Fibroblast of lung (primary cell): ENCODE measurements at regions not wholly inside any gene's neighbourhood (a gene's known extent, or its start where the extent isn't known, plus 50 kb on each side); places are given as distances from the start of the nearest gene placed in this dataset.
A peak's percentile ranks its signal among the peaks of the same experiment; 100 is the strongest.

Experiments used
- DNase-seq, 2 donors: peaks; one replicate each; pipeline versions ENCODE4 v3.0.0 to v3.0.0-alpha.2; 2010; ENCODE audit warnings: low read depth in 2 of 2
- H2AFZ ChIP-seq: 2 replicates; pipeline ENCODE4 v1.5.1; 2012; ENCODE audit warnings: low read length, control low read depth, inconsistent platforms
- H3K27ac ChIP-seq: 2 replicates; pipeline ENCODE4 v1.5.1; 2011; ENCODE audit warnings: low read length, control low read depth; ENCODE audit not compliant: insufficient read depth
- H3K27me3 ChIP-seq: 2 replicates; pipeline ENCODE4 v1.5.1; 2011; ENCODE audit warnings: mild to moderate bottlenecking, low read length; ENCODE audit not compliant: control insufficient read depth, insufficient read depth
- H3K36me3 ChIP-seq: 2 replicates; pipeline ENCODE4 v1.5.1; 2011; ENCODE audit warnings: low read length; ENCODE audit not compliant: control insufficient read depth, insufficient read depth
- H3K4me1 ChIP-seq: 2 replicates; pipeline ENCODE4 v1.5.1; 2011; ENCODE audit warnings: low read length; ENCODE audit not compliant: control insufficient read depth, insufficient read depth; ENCODE audit errors: extremely low read depth
- H3K4me2 ChIP-seq: 2 replicates; pipeline ENCODE4 v1.5.1; 2011; ENCODE audit warnings: low read length, control low read depth; ENCODE audit not compliant: insufficient read depth; ENCODE audit errors: extremely low read depth
- H3K4me3 ChIP-seq, 4 experiments: fragments of 200-600 bp in 1 of 4; sonication (generic) in 1 of 4; replicated peaks in 1 of 4; 2 replicates each; pipeline ENCODE4 v1.5.1; 2011 to 2016; ENCODE audit warnings: low read length in 4 of 4, low read depth in 3 of 4, mild to moderate bottlenecking in 3 of 4, control low read depth in 2 of 4, inconsistent platforms in 1 of 4, mixed read lengths in 1 of 4; ENCODE audit not compliant: insufficient read depth in 1 of 4; ENCODE audit errors: control extremely low read depth in 1 of 4
- H3K79me2 ChIP-seq: 2 replicates; pipeline ENCODE4 v1.5.1; 2012; ENCODE audit warnings: mild to moderate bottlenecking, low read length, inconsistent platforms; ENCODE audit not compliant: control insufficient read depth, insufficient read depth
- H3K9ac ChIP-seq: 2 replicates; pipeline ENCODE4 v1.5.1; 2011; ENCODE audit warnings: mild to moderate bottlenecking, low read length, control low read depth; ENCODE audit not compliant: insufficient read depth
- H3K9me3 ChIP-seq: 2 replicates; pipeline ENCODE4 v1.5.1; 2012; ENCODE audit warnings: low read depth, low read length; ENCODE audit not compliant: control insufficient read depth, insufficient read depth
- H4K20me1 ChIP-seq: 2 replicates; pipeline ENCODE4 v1.5.1; 2011; ENCODE audit warnings: low read length; ENCODE audit not compliant: control insufficient read depth, insufficient read depth; ENCODE audit errors: extremely low read depth
- EZH2 ChIP-seq: IDR thresholded peaks from 2 replicates; pipeline ENCODE4 v1.5.1; 2012; ENCODE audit warnings: low read length, control low read depth, mild to moderate bottlenecking; ENCODE audit errors: missing control alignments
- TF ChIP-seq, protein P1 (sequence below), 2 donors: IDR thresholded peaks in 1 of 2; conservative IDR thresholded peaks in 1 of 2; 1 replicate in 1 of 2; 2 replicates in 1 of 2; pipeline ENCODE4 v1.5.1; 2011 to 2012; ENCODE audit warnings: low read length in 2 of 2, control low read depth in 1 of 2, inconsistent platforms in 1 of 2, low read depth in 1 of 2, mild to moderate bottlenecking in 1 of 2

DNA sequence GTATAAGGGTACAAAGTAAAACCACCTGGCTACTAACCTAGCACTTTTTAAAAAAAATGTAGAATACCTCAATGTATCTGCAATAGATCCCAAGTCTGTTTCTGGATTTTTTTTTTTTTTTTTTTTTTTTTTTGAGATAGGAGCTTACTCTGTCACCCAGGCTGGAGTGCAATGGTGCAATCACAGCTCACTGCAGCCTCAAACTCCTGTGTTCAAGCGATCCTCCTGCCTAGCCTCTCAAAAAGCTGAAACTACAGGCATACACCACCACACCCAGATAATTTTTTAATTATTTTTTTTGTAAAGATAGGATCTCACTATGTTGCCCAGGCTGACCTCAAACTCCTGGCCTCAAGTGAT lies 537.5 kb upstream of the CAMK1G start:
- no peak overlapping the region for H3K4me2 ChIP-seq
- DNase-seq: no peak
- no peaks in the 10 kb centered on the region for H4K20me1 ChIP-seq
- no peak overlapping the region for H3K27ac ChIP-seq
- H2AFZ ChIP-seq: no peak overlapping the region
- H3K27me3 ChIP-seq: no peaks in the 10 kb centered on the region
- H3K9ac ChIP-seq: no peak overlapping the region
- H3K79me2 ChIP-seq: no peaks in the 10 kb centered on the region
- H3K9me3 ChIP-seq: no peaks in the 10 kb centered on the region
- TF ChIP-seq EZH2: no peak
- TF ChIP-seq, protein P1, sequence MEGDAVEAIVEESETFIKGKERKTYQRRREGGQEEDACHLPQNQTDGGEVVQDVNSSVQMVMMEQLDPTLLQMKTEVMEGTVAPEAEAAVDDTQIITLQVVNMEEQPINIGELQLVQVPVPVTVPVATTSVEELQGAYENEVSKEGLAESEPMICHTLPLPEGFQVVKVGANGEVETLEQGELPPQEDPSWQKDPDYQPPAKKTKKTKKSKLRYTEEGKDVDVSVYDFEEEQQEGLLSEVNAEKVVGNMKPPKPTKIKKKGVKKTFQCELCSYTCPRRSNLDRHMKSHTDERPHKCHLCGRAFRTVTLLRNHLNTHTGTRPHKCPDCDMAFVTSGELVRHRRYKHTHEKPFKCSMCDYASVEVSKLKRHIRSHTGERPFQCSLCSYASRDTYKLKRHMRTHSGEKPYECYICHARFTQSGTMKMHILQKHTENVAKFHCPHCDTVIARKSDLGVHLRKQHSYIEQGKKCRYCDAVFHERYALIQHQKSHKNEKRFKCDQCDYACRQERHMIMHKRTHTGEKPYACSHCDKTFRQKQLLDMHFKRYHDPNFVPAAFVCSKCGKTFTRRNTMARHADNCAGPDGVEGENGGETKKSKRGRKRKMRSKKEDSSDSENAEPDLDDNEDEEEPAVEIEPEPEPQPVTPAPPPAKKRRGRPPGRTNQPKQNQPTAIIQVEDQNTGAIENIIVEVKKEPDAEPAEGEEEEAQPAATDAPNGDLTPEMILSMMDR (conservative IDR thresholded peaks at IDR 0.05 in 1 of 2, IDR thresholded peaks at IDR 0.05 in 1 of 2; ENCODE audit: low read depth in 1 of 2, low read length in 2 of 2): no peak
- H3K4me3 ChIP-seq: no peak overlapping the region
- H3K4me1 ChIP-seq: no peaks in the 10 kb centered on the region
- H3K36me3 ChIP-seq: no peaks in the 10 kb centered on the region

DNA sequence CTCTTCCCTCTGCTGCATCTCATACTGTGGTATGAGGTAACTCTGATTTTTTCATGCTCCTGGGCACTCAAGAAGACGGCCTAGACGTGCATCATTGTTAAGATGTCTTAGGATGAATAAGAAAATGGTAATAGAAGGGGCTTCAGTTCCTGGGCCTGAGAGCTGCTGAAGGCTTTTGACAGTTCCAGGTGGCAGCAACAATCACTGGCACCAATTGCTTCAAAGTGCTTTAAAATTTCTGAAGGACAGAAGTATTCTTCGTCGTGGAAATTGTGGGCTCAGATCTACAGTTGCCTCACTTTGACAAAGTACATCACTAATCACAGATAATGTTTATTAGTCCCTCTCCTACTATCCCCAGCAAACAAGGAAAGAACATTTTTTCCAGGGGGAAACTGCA lies 536.6 kb upstream of the CAMK1G start:
- no peak overlapping the region for H3K9ac ChIP-seq
- H4K20me1 ChIP-seq: no peaks in the 10 kb centered on the region
- no peak overlapping the region for H3K4me3 ChIP-seq
- H3K36me3 ChIP-seq: no peaks in the 10 kb centered on the region
- H3K4me2 ChIP-seq: no peak overlapping the region
- H2AFZ ChIP-seq: no peak overlapping the region
- no peak for DNase-seq
- no peak overlapping the region for H3K27ac ChIP-seq
- no peaks in the 10 kb centered on the region for H3K4me1 ChIP-seq
- no peaks in the 10 kb centered on the region for H3K79me2 ChIP-seq
- TF ChIP-seq, protein P1 (conservative IDR thresholded peaks at IDR 0.05 in 1 of 2, IDR thresholded peaks at IDR 0.05 in 1 of 2; ENCODE audit: low read depth in 1 of 2, low read length in 2 of 2): no peak
- TF ChIP-seq EZH2: no peak
- H3K9me3 ChIP-seq: no peaks in the 10 kb centered on the region
- H3K27me3 ChIP-seq: no peaks in the 10 kb centered on the region

DNA sequence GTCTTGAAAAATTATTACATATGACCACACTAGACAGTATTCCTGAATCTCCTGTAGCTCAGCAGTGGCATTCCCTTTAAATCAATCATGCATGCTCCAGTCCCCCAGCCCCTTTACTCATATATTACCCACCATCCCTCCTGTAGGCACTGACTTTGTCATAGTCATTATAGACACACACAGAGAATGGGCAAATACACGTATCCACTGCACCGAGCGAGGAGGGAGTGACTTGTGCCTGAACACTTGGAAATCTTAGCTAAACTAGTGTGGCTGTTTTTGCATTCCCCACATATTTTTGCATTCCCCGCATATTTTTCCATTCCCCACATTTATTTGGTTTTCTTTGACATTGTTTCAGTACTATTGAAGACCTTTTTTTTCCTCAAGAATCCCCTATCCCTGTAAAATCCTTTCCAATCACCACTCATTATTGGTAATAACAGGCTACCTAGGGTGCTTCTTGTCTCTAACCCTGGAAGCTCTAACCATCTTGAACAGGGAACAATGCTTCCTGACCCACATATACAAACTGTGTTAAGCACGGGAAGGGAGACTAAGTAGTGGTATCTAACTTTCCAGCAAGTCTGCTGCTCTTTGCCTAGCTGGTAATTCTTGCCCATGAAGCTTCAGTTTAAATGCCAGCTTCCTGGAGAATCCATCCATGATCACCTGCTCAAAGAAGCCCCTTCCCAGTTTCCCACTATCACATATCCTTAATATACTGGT lies 534.4 kb upstream of the CAMK1G start:
- H3K27me3 ChIP-seq: no peaks in the 10 kb centered on the region
- no peak overlapping the region for H3K4me2 ChIP-seq
- TF ChIP-seq EZH2: no peak
- TF ChIP-seq, protein P1 (conservative IDR thresholded peaks at IDR 0.05 in 1 of 2, IDR thresholded peaks at IDR 0.05 in 1 of 2; ENCODE audit: low read depth in 1 of 2, low read length in 2 of 2): no peak
- no peak overlapping the region for H2AFZ ChIP-seq
- H3K9ac ChIP-seq: no peak overlapping the region
- H3K27ac ChIP-seq: no peak overlapping the region
- H3K9me3 ChIP-seq: no peaks in the 10 kb centered on the region
- no peaks in the 10 kb centered on the region for H3K36me3 ChIP-seq
- H3K4me1 ChIP-seq: no peaks in the 10 kb centered on the region
- no peaks in the 10 kb centered on the region for H4K20me1 ChIP-seq
- no peaks in the 10 kb centered on the region for H3K79me2 ChIP-seq
- no peak overlapping the region for H3K4me3 ChIP-seq
- peak in 1 of 2 donors; percentile 75 for DNase-seq
